Thyroid gland (tissue), 4 donors: ENCODE measurements at regions not wholly inside any gene's neighbourhood (a gene's known extent, or its start where the extent isn't known, plus 50 kb on each side); places are given as distances from the start of the nearest gene placed in this dataset.

ENCODE experiments used
- DNase-seq, 2 donors: peaks; one replicate each; pipeline ENCODE4 v3.0.0-alpha.2; 2019
- H3K27ac ChIP-seq, 3 donors: fragments of 200-600 bp; sonication (generic); 1 replicate in 2 of 3; 2 replicates in 1 of 3; pipeline ENCODE4 v1.5.1; 2016 to 2019; ENCODE audit warnings: mild to moderate bottlenecking in 1 of 3, moderate library complexity in 1 of 3
- H3K27me3 ChIP-seq: fragments of 200-600 bp; sonication (generic); one replicate; pipeline ENCODE4 v1.5.1; 2019
- H3K36me3 ChIP-seq, 2 donors: fragments of 200-600 bp; sonication (generic); one replicate each; pipeline ENCODE4 v1.5.1; 2016 to 2019
- H3K4me1 ChIP-seq, 2 donors: fragments of 200-600 bp; sonication (generic); one replicate each; pipeline ENCODE4 v1.5.1; 2017 to 2019
- H3K4me3 ChIP-seq, 3 donors: fragments of 200-600 bp; sonication (generic); replicated peaks in 1 of 3; 1 replicate in 2 of 3; 2 replicates in 1 of 3; pipeline ENCODE4 v1.5.1; 2016; ENCODE audit warnings: mild to moderate bottlenecking in 1 of 3
- H3K9me3 ChIP-seq: fragments of 200-600 bp; sonication (generic); one replicate; pipeline ENCODE4 v1.5.1; 2017
- CTCF ChIP-seq, 6 experiments: fragments of 200-600 bp in 3 of 6; fragments of 450-650 bp in 3 of 6; sonication (generic) in 3 of 6; IDR thresholded peaks; one replicate each; pipeline ENCODE4 v1.5.1; 2016 to 2019; ENCODE audit warnings: antibody characterized with exemption in 6 of 6, mild to moderate bottlenecking in 2 of 6, inconsistent platforms in 1 of 6, moderate library complexity in 1 of 6
- POLR2A ChIP-seq, 2 donors: fragments of 450-650 bp; IDR thresholded peaks; one replicate each; pipeline ENCODE4 v1.6.1; 2017; ENCODE audit warnings: antibody characterized with exemption in 2 of 2, mild to moderate bottlenecking in 2 of 2, moderate library complexity in 1 of 2
- WGBS, 2 donors: methylation state at CpG; one replicate each; pipeline ENCODE4 v1.1.5; 2017; 5-methylcytosine and 5-hydroxymethylcytosine counted together
- intact Hi-C: fragments of 100-400 bp; cut with DNase I; formaldehyde crosslinking; loops from one replicate; pipeline ENCODE4 v1.15.1; 2023

- Histone ChIP-seq H3K27ac (no peak overlapping the region), H3K9me3 (no peaks in the 10 kb centered on the region), H3K27me3 (no peaks in the 10 kb centered on the region), H3K4me3 (no peak overlapping the region), H3K4me1 (no peaks in the 10 kb centered on the region), H3K36me3 (no peaks in the 10 kb centered on the region)
- DNase-seq = no peak
- TF ChIP-seq CTCF (IDR thresholded peaks at IDR 0.05) = no peak
- no peak for TF ChIP-seq POLR2A (IDR thresholded peaks at IDR 0.05)
- intact Hi-C loops = no loop called here
- 90 to 96% methylated on average over 3 of the region's 3 CpGs for WGBS, 2 donors
These were observed 88.2 kb upstream of the MBNL2 start for GRCh38 chr13:97133955-97134354.

- Histone ChIP-seq H3K4me1 (no peaks in the 10 kb centered on the region), H3K36me3 (no peaks in the 10 kb centered on the region), H3K27ac (no peak overlapping the region), H3K4me3 (no peak overlapping the region), H3K9me3 (no peaks in the 10 kb centered on the region), H3K27me3 (no peaks in the 10 kb centered on the region)
- 95 to 97% methylated on average over 11 of the region's 11 CpGs for WGBS, 2 donors
- TF ChIP-seq CTCF (IDR thresholded peaks at IDR 0.05) (no peak), POLR2A (IDR thresholded peaks at IDR 0.05) (no peak)
- DNase-seq = no peak
- intact Hi-C loops = no loop called here
These were observed 87.6 kb upstream of the MBNL2 start for GRCh38 chr13:97134364-97135095.

GRCh38 chr13:97135883-97136282 lies 86.2 kb upstream of the MBNL2 start:
- 74 to 77% methylated on average over 4 of the region's 4 CpGs for WGBS, 2 donors

DNA sequence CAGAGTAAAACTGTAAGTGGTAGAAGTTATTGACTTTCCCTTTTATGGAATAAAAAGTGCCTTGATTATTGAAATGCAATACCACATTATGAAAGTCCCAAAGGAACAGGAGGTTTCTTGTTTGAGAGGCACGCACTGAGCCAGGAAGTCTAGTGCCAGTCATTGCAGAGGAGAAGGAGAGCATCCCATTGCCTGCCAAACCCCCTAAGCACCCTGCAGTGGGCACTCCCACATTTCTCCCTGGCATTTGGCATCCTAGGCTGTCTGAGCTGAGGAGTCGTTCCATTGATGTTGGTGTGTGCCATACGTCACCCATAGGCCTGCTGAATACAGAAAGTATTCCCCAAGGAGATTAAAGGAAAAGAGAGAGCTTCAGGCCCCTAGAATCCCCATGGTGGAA lies 85.7 kb upstream of the MBNL2 start:
- peaks cover 0 to 4% of the 10 kb centered on the region in 2 donors for H3K4me1 ChIP-seq
- intact Hi-C loops = no loop called here
- no peaks in the 10 kb centered on the region for H3K27me3 ChIP-seq
- no peak overlapping the region for H3K27ac ChIP-seq
- 85 to 94% methylated on average over 3 of the region's 3 CpGs for WGBS, 2 donors
- no peak for DNase-seq
- TF ChIP-seq CTCF (IDR thresholded peaks at IDR 0.05) (no peak), POLR2A (IDR thresholded peaks at IDR 0.05) (no peak)
- H3K4me3 ChIP-seq = no peak overlapping the region
- no peaks in the 10 kb centered on the region for H3K36me3 ChIP-seq
- H3K9me3 ChIP-seq = no peaks in the 10 kb centered on the region

More at GRCh38 chr13:97135883-97136282, 86.2 kb upstream of the MBNL2 start:
- no peak for DNase-seq
- no peaks in the 10 kb centered on the region for H3K9me3 ChIP-seq
- TF ChIP-seq CTCF (IDR thresholded peaks at IDR 0.05) (no peak), POLR2A (IDR thresholded peaks at IDR 0.05) (no peak)
- intact Hi-C loops = no loop called here
- H3K4me1 ChIP-seq = no peaks in the 10 kb centered on the region
- no peaks in the 10 kb centered on the region for H3K27me3 ChIP-seq
- H3K36me3 ChIP-seq = no peaks in the 10 kb centered on the region
- H3K27ac ChIP-seq = no peak overlapping the region
- no peak overlapping the region for H3K4me3 ChIP-seq

- WGBS, 2 donors = 89 to 90% methylated on average over 3 of the region's 3 CpGs
- Histone ChIP-seq H3K27ac (no peak overlapping the region), H3K36me3 (no peaks in the 10 kb centered on the region), H3K4me1 (peaks cover 0 to 5% of the 10 kb centered on the region in 2 donors), H3K9me3 (no peaks in the 10 kb centered on the region), H3K27me3 (no peaks in the 10 kb centered on the region), H3K4me3 (no peak overlapping the region)
- TF ChIP-seq CTCF (IDR thresholded peaks at IDR 0.05) = no peak
- TF ChIP-seq POLR2A (IDR thresholded peaks at IDR 0.05) = no peak
- intact Hi-C loops = no loop called here
- no peak for DNase-seq
These were observed 82.4 kb upstream of the MBNL2 start for GRCh38 chr13:97139691-97140090.
